Activated CD4-positive, CD25-positive, alpha-beta regulatory T cell (primary cell): ENCODE measurements at regions not wholly inside any gene's neighbourhood (a gene's known extent, or its start where the extent isn't known, plus 50 kb on each side); places are given as distances from the start of the nearest gene placed in this dataset.
"Not testable (repeated sequence)": the region's sequence is repeated elsewhere in the genome, so short reads cannot be mapped to it uniquely, and the experiment has no call there.

Experiments used
- DNase-seq, 4 experiments: peaks; one replicate each; lab custom pipeline; 2025; lab: John Stamatoyannopoulos, UW

DNA sequence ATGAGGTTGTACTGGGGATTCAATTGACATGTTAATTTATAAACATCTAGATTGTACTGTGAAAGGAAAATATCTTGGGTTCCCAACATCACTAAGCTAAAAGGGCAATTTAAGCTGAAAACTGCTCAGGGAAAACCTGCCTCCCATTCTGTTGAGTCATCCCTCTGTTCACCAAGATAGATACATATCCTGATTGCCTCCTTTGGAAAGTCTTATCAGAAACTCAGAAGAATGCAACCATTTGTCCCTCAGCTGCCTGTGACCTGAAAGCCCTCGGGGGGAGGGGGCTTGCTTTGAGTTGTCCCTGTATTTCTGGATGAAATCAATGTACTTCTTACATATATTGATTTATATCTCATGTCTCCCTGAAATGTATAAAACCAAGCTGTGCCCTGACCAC lies 187.0 kb upstream of the ETV3 start:
- DNase-seq = no peak

DNA sequence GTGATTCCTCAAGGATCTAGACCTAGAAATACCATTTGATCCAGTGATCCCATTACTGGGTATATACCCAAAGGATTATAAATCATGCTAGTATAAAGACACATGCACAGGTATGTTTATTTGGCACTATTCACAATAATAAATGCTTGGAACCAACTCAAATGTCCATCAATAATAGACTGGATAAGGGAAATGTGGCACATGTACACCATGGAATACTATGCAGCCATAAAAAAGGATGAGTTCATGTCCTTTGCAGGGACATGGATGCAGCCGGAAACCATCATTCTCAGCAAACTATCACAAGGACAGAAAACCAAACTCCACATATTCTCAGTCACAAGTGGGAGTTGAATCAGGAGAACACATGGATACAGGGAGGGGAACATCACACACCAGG lies 183.8 kb upstream of the ETV3 start:
- DNase-seq = not testable (repeated sequence)

DNA sequence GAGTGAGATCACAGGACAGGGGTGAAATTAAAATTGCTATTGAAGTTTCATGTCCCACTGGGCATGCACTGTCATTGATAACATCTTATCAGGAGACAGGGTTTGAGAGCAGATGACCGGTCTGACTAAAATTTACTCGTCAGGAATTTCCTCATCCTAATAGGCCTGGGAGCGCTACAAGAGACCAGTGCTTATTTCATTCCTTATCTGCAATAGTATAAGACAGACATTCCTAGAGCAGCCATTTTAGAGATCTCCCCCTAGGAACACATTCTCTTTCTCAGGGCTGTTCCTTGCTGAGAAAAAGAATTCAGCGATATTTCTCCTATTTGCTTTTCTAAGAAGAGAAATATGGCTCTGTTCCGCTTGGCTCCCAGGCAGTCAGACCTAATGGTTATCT lies 181.4 kb upstream of the ETV3 start:
- no peak for DNase-seq

DNA sequence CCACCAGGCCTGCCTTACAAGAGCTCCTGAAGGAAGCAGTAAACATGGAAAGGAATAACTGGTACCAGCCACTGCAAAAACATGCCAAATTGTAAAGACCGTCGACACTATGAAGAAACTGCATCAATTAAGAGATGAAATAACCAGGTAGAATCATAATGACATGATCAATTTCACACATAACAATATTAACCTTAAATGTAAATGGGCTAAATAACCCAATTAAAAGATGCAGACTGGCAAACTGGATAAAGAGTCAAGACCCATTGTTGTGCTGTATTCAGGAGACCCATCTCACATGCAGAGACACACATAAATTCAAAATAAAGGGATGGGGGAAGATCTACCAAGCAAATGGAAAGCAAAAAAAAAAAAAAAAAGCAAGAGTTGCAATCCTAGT lies 179.0 kb upstream of the ETV3 start:
- DNase-seq = not testable (repeated sequence)

DNA sequence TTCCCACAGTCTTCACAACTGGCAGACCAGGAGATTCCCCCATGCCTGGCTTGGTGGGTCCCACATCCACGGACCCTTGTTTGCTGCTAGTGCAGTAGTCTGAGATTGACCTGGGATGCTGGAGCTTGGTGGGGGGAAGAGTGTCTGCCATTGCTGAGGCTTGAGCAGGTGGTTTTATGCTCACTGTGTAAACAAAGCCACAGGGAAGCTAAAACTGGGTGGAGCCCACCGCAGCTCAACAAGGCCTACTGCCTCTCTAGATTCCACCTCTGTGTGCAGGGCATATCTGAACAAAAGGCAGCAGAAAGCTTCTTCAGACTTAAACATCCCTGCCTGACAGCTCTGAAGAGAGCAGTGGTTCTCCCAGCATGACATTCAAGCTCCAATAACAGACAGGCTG lies 177.3 kb upstream of the ETV3 start:
- DNase-seq = no peak

DNA sequence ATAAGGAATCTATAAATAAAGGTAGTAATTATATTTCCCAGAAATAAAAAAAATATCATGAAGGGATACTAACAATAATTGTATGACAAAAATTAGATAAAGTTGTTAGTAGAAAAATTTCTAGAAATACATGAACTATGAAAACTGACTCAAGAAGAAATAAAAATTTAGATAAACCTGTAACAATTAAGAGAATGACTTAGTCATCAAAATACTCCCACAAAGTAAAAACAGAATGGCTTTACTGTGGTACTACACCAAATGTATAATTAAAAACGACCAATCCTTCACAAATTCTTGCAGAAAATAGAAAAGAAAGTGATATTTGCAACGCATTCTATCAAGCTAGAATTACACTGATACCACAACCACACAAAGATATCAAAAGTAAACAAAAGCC lies 176.2 kb upstream of the ETV3 start:
- no peak for DNase-seq

DNA sequence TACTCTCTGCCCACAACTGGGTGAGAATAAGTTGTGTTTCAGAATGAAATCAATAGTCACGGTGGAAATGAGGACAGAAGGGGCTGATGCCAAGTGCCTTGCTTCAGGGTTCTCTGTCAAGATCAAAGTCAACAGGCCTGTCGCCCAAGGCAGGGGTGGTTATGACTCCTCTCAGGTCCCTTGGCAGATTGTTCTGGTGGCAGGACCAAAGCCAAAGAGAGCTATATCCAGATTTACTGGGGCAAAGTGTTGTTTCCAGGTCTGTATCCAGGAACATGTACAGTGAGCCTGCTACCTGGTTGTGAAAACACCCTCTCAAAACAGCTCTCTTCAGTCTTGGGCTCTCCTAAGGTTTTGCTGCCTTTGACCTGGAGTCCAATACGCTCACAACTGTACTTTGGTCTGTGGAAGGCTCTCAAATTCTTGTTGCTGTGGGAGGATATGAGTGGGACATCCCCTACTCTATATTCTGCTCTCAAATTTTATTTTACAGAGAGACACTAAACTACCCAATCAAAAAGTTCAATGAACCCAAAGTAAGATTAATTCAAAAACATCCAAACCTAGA lies 175.1 kb upstream of the ETV3 start:
- no peak for DNase-seq

DNA sequence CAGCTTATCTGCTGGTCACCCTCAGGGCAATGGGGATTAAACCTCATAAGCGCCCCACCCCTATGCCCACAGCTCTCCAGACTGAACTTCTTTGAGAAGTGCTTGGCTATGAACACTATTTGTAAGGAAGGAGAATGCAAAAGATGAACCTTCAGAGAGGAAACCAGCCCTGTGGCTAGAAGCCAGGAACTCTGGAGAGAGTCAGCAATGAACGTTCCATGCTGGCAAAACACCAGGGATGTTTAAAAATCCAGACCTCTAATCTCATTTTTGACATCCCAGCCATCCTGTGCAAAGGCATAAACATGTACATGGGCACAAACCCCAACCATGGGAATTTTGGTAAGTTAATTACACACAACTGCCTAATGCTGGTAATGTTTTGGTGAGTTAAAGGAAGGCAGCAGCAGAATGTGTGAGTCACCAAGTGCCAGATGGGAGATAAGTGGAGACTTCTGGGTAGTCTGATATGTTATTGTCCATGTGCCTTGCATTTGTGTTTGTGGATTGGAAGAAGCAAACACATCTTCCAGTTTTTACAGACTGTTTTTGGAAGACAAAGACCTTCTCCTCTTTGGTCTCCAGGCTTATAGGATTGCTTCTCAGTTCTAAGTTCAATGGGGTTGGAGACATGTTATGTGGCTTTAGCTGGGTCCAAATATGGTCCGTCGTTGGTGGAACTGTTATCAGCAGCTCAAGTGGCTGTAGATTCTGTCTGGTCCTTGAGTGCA lies 174.1 kb upstream of the ETV3 start:
- DNase-seq = no peak

DNA sequence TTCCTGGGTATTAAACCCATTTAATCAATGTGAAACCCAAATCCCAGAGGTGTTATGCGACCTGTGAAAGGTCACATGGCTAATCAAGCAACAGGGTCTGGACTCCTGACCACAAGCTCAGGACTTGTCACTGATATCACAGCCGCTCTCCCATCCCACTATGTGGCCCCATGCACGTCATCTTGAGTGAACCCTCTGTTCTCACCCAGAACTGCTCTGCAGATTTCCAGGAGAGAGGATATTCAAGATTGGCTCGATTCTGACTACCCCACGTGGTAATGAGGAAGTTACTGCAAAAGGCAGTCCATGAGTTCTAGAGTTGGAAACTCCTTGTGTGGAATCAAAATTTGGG lies 173.5 kb upstream of the ETV3 start:
- DNase-seq = no peak

DNA sequence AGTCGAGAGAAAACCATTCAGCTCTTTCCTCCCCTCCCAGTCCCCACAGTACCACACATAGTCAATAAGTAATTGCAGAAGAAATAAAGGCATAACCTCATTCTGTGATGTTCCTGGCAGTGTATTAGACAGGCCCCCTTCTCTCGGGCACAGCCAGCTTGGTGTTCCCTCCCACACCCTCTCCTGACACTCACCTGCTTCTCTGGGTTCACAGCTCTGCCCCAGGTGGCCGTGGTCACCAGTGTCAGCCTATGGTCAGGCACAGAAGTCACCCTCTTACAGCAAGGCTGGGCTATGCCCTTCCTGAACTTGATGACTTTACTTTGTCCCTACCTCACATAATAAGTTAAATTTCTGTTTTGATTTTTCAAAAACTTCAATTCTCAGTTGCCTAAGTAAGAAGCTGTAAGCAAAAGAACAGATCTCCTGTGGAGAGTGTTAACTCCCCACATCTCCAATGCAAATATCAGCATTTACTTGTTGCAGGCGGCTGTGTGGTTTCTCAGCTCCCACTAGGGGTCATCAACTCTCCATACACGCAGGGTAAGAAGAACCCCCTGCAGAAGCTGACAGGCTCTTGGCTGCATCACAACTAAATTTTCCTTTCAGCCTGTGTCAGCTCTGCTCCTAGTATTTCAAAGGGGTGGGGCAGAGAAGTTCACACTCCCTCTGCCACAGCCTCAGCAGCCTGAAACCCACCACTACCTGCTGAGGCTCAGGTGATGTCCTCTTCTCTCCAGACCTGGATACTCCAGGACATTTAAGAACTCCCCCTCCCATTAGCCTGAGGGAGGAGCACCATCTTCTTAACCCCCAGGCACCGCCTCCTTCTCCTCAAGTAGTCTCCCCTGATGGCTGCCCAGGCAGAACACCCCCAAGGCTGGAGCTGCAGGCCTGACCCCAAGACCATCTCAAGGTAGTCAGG lies 172.9 kb upstream of the ETV3 start:
- not testable (repeated sequence) for DNase-seq

DNA sequence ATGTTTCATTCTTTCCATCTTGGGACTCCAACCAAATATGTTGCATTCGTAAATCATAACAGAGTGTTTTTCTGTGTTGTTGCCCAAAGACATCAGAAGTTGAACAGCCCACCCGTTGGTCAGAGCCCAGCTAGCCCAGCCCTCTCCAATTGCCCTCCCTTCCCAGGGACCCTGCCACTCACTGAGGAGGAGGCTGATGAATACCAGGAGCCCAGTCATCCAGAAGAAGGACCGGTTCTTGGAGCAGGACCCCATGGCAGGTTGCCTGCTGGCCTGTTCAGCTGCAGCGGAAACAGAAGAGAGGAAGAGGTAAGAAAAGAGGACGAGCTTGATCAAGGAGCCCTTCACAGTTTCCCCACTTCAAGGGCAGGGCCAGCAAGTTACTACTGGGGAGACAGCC lies 172.2 kb upstream of the ETV3 start:
- no peak for DNase-seq

DNA sequence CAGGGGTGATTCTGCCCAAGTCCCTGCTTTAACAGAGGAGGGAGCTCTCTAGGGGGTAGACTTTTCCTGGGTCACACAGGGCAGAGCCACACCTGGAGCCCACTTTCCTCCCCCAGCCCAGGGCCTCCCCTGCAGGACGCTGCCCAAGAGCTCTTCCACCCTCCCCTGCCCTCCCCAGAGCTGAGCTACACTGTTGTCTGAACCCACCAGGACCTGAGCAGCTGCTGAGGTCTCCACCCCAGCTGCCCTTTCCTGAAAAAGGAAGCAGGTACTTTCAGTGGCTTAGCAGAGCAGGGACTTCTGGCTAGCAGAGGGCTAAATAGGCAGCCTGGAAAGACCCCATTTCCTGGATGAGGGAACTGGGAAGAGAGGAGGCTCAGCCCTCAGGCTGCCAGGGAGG lies 169.3 kb upstream of the ETV3 start:
- no peak for DNase-seq

DNA sequence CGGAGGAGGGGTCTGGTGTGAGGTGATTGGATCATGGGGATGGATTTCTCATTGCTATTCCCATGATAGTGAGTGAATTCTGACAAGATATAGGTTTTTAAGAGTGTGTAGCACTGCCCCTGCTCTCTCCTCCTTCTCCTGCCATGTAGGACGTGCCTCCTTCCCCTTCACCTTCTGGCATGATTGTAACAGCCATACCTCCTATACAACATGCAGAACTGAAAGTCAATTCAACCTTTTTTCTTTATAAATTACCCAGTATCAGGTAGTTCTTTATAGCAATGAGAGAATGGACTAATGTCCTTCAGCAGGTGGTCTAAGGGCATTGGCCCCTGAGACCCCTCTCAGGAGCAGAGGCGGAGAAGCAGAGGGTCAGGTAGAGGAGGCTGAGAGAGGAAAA lies 168.7 kb upstream of the ETV3 start:
- no peak for DNase-seq

DNA sequence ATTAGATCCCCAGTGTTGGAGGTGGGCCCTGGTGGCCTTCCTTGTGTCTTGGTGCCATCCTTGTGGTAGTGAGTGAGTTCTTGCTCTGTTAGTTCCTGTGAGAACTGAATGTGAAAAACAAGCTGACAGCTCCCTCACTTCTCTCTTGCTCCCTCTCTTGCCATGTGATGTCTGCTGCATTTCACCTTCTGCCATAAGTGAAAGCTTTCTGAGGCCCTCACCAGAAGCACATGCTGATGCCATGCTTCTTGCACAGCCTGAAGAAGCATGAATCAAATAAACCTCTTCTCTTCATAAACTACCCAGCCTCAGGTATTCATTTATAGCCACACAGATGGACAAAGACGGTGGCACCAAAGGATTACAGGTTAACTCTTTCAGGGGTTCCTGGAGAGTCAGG lies 166.1 kb upstream of the ETV3 start:
- no peak for DNase-seq

DNA sequence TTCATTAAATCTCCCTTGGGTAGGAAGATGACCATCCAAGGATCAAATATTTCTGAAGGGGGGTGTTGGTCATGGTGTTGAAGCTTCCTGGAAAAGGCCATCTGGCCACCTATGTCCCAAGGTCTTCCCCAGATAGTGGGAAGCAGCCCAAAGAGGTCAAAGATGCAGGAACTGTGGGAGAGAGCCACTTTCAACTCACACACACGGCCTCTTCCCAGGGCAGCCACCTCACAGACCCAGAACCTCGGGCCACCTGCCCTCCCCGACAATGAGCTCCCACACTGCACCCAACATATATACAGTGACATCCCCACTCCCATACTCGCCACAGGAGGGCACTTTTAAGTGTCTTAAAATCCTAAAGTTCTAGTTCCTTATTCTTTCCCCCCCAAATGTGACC lies 164.5 kb upstream of the ETV3 start:
- DNase-seq = no peak

DNA sequence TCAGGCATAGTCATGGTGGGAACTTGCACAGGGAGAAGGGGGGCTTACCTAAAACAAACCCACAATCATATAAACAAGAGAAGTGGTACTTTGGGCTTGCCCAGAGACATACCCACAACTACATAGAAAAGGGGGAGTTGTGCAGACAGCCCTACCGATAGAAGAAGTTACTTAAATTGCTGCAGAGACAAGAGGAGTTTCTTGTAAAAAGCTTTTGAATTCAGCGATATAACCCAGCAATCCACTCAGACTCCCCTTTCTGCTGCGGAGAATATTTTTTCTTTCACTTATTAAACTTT lies 164.0 kb upstream of the ETV3 start:
- no peak for DNase-seq

DNA sequence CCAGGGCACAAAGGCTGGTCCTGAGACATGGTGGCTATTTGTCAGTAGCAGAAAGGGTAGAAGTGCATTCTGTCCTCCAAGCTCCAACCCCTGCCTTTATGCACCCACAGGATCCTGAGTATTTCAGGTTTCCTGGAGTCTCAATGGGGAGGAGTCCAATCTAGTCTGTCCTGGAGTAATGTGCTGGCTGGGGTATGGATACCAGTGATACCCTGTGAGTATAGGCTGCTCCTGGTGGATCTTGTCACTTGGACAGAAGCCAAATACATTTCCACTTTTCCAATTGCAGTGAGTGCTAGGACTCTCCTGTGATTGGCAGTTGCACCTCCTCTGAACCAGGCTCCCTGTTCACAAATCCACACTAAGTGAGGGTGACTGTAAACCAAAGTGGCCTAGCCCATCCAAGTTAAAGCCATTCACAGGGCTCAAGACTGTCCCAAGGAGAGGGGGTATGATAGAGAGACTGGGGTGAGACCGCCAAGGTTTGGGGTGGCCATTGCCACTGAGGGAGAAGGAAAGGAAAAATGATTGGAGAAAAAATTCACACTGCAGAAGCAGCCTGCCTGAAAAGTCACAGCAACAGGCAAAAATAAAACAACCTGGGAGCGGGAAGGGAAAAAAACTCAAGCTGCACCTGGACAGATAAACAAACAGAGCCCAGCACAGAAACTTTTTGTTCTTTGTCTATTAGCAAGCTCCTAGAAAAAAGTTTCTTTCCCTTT lies 163.4 kb upstream of the ETV3 start:
- no peak for DNase-seq

DNA sequence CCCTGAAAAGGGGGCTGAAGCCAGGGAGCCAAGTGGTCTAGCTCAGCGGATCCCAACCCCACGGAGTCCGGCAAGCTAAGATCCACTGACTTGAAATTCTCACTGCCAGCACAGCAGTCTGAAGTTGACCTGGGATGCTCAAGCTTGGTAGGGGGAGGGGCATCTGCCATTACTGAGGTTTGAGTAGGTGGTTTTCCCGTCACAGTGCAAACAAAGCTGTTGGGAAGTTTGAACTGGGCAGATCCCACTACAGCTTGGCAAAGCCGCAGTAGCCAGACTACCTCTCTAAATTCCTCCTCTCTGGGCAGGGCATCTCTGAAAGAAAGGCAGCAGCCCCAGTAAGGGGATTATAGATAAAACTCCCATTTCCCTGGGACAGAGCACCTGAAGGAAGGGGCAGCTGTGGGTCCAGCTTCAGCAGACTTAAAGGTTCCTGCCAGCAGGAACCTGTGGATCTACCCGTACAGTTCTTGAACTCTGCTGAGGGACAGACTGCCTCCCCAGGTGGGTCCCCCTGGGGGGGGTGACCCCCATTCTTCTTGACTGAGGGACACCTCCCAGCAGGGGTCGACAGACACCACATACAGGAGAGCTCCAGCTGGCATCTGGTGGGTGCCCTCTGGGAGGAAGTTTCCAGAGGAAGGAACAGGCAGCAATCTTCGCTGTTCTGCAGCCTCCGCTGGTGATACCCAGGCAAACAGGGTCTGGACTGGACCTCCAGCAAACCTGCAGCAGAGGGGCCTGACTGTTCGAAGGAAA lies 156.4 kb upstream of the ETV3 start:
- not testable (repeated sequence) for DNase-seq

DNA sequence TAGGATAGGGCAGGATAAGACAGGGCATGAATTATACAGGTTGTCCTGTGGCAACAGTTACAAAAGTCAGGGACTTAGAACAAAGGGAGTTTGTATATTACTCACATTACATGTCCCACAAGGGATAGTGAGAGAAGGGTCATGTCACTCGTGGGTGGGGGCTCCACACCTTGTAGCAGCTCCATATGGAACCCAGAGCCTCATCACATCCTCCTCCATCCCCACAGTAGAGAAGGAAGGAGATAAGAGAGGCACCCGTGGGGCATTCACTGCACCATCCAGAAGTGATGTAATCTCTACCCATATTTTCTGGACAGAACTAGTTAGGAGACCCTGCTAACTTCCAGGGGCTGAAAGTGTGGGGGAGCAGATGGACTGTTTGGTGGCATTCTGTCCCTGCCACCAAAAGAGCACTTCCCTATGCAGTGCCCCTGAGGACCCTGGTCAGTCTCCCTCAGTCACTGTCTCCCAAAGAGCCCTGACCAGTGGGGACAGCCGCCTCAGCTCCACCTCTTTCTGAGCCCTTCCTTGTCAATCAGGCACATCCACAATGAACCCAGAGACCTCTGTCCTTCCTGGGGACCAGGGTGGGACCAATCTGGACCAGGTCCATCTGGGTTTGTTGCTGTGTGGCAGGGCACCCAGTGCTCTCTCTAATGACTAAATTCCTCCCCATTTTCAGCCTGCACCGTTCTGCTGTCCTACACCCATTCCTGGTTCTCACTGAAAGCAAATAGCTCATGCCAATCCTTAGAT lies 154.8 kb upstream of the ETV3 start:
- DNase-seq = no peak

DNA sequence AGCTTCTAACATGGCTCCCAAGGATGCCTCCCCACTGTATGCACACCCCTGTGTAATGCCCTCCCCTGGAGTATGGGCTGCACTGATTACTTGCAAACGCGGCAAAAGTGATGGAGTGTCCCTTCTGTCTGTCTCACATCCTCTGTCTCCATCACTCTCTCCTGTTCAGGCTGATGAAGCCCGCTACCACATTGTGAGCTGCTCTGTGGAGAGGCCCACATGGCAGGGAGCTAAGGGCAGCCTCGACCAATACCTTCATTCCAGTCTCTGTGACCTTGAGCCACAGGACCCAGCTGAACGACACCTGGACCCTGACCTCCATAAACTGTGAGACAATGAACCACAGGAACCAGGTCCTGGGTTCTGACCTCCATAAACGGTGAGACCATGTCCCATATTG lies 154.1 kb upstream of the ETV3 start:
- DNase-seq = no peak

DNA sequence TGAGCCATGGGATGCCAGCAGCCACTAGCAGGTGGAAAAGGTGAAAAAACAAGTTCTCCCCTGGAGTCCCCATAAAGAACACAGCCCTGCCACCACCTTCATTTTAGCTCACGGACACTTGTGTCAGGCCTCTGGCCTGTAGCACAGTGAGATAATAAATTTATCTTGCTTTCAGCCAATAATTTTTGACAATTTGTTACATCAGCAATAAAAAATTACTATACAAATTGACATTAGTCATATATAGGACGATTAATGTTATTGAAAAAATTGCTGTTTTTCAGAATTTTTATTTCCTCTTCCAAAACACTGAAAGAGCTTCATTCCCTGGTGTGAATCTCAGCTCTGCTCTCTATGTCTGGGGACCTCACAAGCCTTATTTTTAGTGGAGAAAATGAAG lies 152.9 kb upstream of the ETV3 start:
- DNase-seq = no peak
